DMS53 treated with DMSO at 0.1 percent for 48 hours (cell line): ENCODE measurements at regions not wholly inside any gene's neighbourhood (a gene's known extent, or its start where the extent isn't known, plus 50 kb on each side); places are given as distances from the start of the nearest gene placed in this dataset.

ENCODE experiments used
- DNase-seq: peaks from one replicate; lab custom pipeline; 2025; ENCODE audit not compliant: unreplicated experiment; lab: John Stamatoyannopoulos, UW

DNA sequence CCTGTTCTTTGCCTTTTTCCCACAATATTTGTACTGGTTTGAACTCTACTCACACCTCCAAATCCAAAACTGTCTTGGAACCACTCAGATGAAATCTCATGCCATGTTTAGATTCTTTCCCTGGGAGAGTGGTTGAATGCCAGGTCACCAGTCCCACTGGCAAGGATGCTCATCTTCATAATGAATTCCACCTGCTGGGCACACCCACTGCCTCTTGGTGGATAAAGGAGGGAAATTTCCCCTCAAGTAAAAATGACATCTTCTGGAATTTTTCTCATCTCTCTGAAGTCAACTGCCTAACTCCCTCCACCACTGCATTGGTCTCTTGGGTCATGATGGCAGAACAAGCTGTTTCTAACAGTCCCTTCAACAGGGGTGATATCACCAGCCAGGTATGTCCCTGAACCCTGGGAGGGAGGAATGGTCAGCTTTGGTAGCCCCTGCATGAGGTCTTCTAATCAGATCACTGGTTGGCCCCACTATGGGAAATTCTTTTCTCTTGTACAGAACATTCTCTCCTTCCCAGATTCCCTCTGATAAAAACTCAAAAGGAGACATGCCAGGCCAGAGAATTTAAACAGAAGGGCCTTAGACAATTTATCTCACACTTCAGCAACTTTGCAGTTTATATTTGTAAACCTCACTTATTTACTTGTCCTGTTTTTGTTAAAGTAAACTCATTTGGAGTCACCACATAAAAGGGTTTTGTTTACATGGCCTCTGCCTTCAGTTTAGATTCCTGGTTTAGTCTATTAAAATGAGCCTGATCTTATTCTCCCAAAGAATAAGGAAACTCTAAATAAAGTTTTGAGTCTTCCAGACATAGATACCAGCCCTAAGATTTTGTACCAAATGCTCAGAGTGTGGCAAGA lies 143.4 kb downstream of the WNT5A start:
- no peak for DNase-seq

DNA sequence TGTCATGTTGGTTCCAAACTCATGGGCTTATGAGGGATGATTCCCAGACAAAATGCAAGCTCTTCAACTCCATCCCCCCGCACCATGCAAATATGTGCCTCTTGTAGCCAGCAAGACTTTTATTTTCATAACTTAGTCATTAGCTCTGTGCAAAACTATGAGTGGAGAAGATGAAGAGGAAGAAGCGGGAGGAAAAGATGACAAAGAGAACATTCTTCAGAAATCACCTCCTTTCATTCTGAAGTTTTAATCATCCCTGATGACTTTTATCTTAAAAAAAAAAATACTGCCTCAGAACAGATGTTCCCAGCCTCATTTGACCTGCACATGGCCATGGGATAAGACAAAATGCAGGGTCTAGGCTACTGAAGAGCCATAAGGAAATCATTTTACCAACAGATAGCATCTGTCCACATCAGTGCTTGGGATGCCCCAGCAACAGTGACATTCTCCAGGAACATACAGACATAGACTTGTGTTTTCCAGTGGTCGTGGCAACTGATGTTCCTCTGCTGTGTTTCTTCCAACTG lies 145.5 kb downstream of the WNT5A start:
- DNase-seq: no peak

- no peak for DNase-seq
Observed at GRCh38 chr3:55339819-55340218, 147.3 kb downstream of the WNT5A start.

DNA sequence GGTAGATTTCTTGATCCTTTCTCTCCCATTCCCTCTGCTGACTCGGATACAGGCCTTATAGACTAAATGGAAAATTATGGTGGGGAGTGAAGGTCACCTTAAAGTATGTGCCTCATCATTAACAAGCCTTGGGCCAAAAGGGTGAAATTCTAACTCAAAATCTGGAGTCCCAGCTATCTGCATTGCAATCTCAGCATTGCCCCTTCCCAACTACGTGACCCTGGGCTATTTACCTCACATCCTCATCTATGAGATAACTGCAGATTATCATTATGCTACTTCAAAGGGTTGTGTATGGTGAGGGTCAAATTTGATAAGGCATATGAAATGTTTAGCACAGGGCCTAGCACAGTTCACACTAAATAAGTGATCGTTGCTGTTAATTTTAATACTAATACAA lies 147.7 kb downstream of the WNT5A start:
- no peak for DNase-seq

- no peak for DNase-seq
Observed at GRCh38 chr3:55337641-55338180, 149.4 kb downstream of the WNT5A start.

GRCh38 chr3:55333923-55334322 lies 153.2 kb downstream of the WNT5A start:
- no peak for DNase-seq

DNA sequence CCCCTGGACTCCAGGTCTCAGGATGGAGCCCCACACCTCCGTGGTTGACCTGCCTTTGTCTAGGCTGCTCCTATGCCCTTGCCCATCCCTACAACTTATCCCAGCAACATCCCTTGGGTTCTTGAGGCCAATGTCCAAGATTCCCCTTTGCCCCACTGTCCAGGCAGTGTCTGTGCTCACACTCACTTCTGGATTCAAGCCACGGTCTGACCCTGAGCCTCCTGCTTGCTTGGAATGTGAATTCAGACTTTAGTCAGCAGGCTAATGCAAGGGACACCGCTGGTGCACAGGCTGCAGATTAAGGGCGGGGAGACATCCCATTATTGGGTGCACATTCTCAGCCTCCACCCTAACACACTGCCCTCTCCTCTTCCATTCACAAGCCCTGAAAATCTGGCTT lies 154.1 kb downstream of the WNT5A start:
- no peak for DNase-seq

GRCh38 chr3:55332176-55332575 lies 154.9 kb downstream of the WNT5A start:
- no peak for DNase-seq

GRCh38 chr3:55331524-55331923 lies 155.6 kb downstream of the WNT5A start:
- no peak for DNase-seq

DNA sequence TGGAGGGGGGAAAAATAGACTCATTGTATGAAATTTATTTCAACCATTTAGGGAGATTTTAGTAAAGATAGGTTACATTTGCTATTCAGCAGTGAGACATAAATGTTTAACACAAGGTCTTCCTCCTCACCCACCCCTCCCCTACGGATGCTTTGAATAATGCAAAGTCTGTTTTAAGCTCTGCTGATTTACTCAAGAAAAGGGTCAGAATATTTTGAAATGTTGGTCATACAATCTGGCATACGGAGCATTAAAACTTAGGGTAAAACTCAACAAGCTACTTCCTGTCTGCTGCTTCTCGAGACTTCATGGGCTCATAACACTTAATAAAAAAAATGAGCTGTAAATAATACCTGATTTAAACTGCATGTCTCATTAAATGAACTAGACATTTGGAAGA lies 156.3 kb downstream of the WNT5A start:
- no peak for DNase-seq

DNA sequence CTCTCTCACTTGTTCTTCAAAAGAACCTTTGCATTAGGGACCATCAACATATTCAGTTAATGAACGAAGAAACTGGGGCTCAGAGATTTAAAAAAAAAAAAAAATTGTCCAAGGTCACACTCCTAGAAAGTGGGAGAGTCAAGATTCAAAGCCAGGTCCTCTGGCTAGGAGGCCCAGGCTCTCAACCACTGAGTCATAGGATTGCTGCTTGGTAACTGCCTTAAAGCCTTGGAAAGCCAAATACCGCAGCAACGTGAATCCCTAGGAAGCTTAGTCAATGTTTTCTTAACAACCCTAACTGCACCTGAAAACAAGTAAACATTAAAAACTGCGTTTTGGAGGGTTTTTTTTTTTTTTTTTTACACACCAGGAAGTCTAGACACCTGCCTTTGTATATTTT lies 156.8 kb downstream of the WNT5A start:
- DNase-seq: peak; percentile 24

- no peak for DNase-seq
Observed at GRCh38 chr3:55329849-55330248, 157.3 kb downstream of the WNT5A start.

- no peak for DNase-seq
Observed at GRCh38 chr3:55327131-55327920, 159.8 kb downstream of the WNT5A start.

- DNase-seq: no peak
Observed at GRCh38 chr3:55322638-55323037, 164.5 kb downstream of the WNT5A start.

DNA sequence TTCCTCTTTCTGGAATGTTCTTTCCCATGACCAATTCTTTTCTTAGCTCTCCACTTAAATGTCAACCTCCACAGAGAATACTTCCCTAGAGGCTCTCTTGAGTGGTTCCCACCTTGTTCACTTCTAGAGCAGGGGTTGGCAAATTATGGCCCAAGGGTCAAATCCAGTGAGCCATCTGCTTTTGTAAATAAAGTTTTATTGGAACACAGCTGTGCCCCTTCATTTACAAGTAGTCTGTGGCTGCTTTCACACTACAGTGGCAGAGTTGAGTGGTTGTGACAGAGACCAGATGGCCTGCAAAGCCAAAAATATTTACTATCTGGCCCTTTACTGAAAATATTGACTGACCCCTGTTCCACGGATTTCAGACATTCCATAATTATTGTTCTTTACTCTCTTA lies 166.2 kb downstream of the WNT5A start:
- DNase-seq: no peak

- DNase-seq: no peak
Observed at GRCh38 chr3:55315396-55315795, 171.7 kb downstream of the WNT5A start.

- no peak for DNase-seq
Observed at GRCh38 chr3:55313666-55314065, 173.4 kb downstream of the WNT5A start.

DNA sequence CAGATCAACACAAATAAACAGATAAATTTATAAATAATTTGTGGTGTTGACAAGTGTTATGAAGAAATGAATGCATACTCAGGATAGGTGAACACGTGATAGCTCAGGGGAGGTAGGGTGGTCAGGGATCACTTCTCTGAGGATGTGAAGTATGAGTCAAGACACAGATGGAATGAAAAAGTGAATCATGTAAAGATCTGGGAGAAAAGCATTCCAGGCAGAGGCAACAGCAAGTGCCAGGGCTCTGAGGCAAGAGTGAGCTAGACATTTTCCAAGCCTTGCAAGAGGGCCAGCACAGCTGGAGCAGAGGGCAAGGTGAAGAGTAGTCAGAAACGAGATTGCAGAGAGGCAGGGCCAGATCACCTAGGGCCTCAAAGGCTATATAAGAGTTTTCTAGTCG lies 177.8 kb downstream of the WNT5A start:
- no peak for DNase-seq

DNA sequence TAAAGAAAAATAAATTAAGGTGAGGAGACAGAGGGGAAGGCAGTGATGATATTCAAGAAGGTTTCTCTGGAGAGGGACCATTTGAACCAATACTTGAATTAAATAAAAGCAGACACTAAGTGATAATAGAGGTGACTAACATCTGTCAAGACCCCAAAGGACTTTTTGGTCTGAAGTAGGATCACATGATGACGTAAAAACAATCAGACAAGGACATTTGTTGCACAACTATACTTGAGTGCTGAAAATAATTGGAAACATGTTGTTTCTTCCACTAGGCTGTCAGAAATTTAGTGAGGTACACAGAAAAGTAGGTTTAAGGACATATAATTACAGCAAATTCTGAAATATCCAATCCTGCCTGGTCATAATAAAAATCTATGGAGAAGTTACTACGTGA lies 179.5 kb downstream of the WNT5A start:
- no peak for DNase-seq

DNA sequence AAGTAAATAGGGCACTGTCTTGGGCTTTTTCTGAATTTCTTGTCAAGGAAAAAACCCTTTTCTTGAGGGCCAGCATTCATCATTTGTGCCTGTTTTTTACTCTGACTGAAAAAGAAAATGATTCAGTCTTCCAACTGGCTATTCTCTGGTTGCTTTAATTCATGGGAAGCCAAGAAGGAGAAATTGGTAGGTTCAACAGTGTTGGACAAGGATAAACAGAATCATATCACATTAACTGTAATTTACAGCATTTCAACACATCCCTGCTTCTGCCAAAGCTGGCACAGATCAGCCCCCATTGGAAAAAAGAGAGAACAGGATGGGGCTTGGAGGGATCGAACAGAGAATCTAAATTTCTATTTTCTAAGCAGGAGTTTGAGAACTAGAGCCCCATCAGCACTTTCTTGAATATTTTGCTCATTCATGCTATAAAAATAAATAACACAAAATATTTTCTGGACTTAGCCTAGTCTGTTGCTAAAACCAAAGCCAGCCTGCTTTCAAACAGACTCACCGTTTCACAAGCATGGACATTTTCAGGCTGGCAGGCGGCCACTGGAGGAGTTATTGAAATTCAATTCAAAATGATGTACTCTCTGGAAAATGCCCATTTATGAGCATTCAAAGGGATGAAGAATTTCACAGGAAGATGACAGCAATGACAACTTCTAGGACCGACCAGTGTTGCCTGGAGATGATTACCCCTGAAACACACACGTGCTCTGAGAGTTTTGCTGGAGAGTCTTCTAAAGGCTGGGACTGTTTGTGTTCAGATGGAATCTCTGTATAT lies 181.2 kb downstream of the WNT5A start:
- DNase-seq: no peak

- DNase-seq: no peak
Observed at GRCh38 chr3:55300701-55301100, 186.4 kb downstream of the WNT5A start.
